Liver (tissue), 8 donors: ENCODE measurements at regions not wholly inside any gene's neighbourhood (a gene's known extent, or its start where the extent isn't known, plus 50 kb on each side); places are given as distances from the start of the nearest gene placed in this dataset.

Experiments
- DNase-seq: peaks from one replicate; pipeline ENCODE4 v3.0.0-alpha.2; 2017; ENCODE audit warnings: low spot score
- H3K27ac ChIP-seq, 2 donors: one replicate each; pipeline ENCODE4 v1.7.0; 2013; ENCODE audit warnings: inconsistent platforms in 2 of 2, low read length in 2 of 2, control low read depth in 1 of 2, low read depth in 1 of 2, mild to moderate bottlenecking in 1 of 2
- H3K27me3 ChIP-seq, 4 donors: one replicate each; pipeline versions ENCODE4 v1.6.1 to v1.7.0; 2013; ENCODE audit warnings: low read length in 3 of 4, inconsistent platforms in 1 of 4, mild to moderate bottlenecking in 1 of 4, moderate library complexity in 1 of 4; ENCODE audit not compliant: control insufficient read depth in 4 of 4, insufficient read depth in 4 of 4
- H3K36me3 ChIP-seq, 4 donors: one replicate each; pipeline versions ENCODE4 v1.6.1 to v1.7.0; 2013; ENCODE audit warnings: low read length in 3 of 4, mild to moderate bottlenecking in 3 of 4, low read depth in 1 of 4, moderate library complexity in 1 of 4; ENCODE audit not compliant: control insufficient read depth in 4 of 4, insufficient read depth in 3 of 4
- H3K4me1 ChIP-seq, 4 donors: one replicate each; pipeline versions ENCODE4 v1.6.1 to v1.7.0; 2013; ENCODE audit warnings: low read length in 3 of 4, mild to moderate bottlenecking in 3 of 4, moderate library complexity in 1 of 4; ENCODE audit not compliant: control insufficient read depth in 4 of 4, insufficient read depth in 4 of 4
- H3K4me3 ChIP-seq, 3 donors: one replicate each; pipeline versions ENCODE4 v1.6.1 to v1.7.0; 2013; ENCODE audit warnings: low read length in 3 of 3, control low read depth in 1 of 3, low read depth in 1 of 3, mild to moderate bottlenecking in 1 of 3
- H3K9ac ChIP-seq, 2 donors: one replicate each; pipeline ENCODE4 v1.7.0; 2013; ENCODE audit warnings: low read length in 2 of 2, mild to moderate bottlenecking in 2 of 2, moderate library complexity in 2 of 2, control low read depth in 1 of 2, low read depth in 1 of 2
- H3K9me3 ChIP-seq, 4 donors: one replicate each; pipeline versions ENCODE4 v1.6.1 to v1.7.0; 2013; ENCODE audit warnings: low read length in 3 of 4; ENCODE audit not compliant: control insufficient read depth in 4 of 4
- EGR1 ChIP-seq, 2 donors: IDR thresholded peaks; 2 replicates each; pipeline ENCODE4 v1.6.1; 2016 to 2018; ENCODE audit warnings: antibody characterized with exemption in 2 of 2, low read depth in 2 of 2
- FOXA1 ChIP-seq: IDR thresholded peaks from 2 replicates; pipeline ENCODE4 v1.6.1; 2016; ENCODE audit warnings: antibody characterized with exemption
- FOXA2 ChIP-seq: IDR thresholded peaks from 2 replicates; pipeline ENCODE4 v1.6.1; 2016; ENCODE audit warnings: antibody characterized with exemption
- GABPA ChIP-seq, 2 donors: IDR thresholded peaks in 1 of 2; conservative IDR thresholded peaks in 1 of 2; 2 replicates each; pipeline ENCODE4 v1.6.1; 2016; ENCODE audit warnings: antibody characterized with exemption in 2 of 2, mild to moderate bottlenecking in 1 of 2, moderate library complexity in 1 of 2
- HNF4A ChIP-seq, 2 donors: conservative IDR thresholded peaks; 2 replicates each; pipeline ENCODE4 v1.6.1; 2016; ENCODE audit warnings: antibody characterized with exemption in 2 of 2, mild to moderate bottlenecking in 2 of 2
- HNF4G ChIP-seq: IDR thresholded peaks from 2 replicates; pipeline ENCODE4 v1.6.1; 2016; ENCODE audit warnings: antibody characterized with exemption
- JUND ChIP-seq, 2 donors: IDR thresholded peaks; 2 replicates each; pipeline ENCODE4 v1.6.1; 2016; ENCODE audit warnings: antibody characterized with exemption in 2 of 2
- NR2F2 ChIP-seq: IDR thresholded peaks from 2 replicates; pipeline ENCODE4 v1.6.1; 2016; ENCODE audit warnings: antibody characterized with exemption
- RAD21 ChIP-seq, 2 donors: IDR thresholded peaks; 2 replicates each; pipeline ENCODE4 v1.6.1; 2016; ENCODE audit warnings: antibody characterized with exemption in 2 of 2, mild to moderate bottlenecking in 2 of 2
- RXRA ChIP-seq, 2 donors: IDR thresholded peaks; 2 replicates each; pipeline ENCODE4 v1.6.1; 2017 to 2018; ENCODE audit warnings: antibody characterized with exemption in 2 of 2, mild to moderate bottlenecking in 1 of 2
- SP1 ChIP-seq: IDR thresholded peaks from 2 replicates; pipeline ENCODE4 v1.6.1; 2018; ENCODE audit warnings: antibody characterized with exemption, mild to moderate bottlenecking
- TAF1 ChIP-seq: conservative IDR thresholded peaks from 2 replicates; pipeline ENCODE4 v1.6.1; 2016; ENCODE audit warnings: antibody characterized with exemption, mild to moderate bottlenecking
- YY1 ChIP-seq: IDR thresholded peaks from 2 replicates; pipeline ENCODE4 v1.6.1; 2016; ENCODE audit warnings: antibody characterized with exemption, mild to moderate bottlenecking
- WGBS: extraction: QIAGEN DNeasy Blood & Tissue Kit; methylation state at CpG from one replicate; pipeline ENCODE4 v1.1.7; 2013; 5-methylcytosine and 5-hydroxymethylcytosine counted together
- TF ChIP-seq, protein P1 (sequence below): IDR thresholded peaks from 2 replicates; pipeline ENCODE4 v1.6.1; 2016; ENCODE audit warnings: antibody characterized with exemption, mild to moderate bottlenecking
- TF ChIP-seq, protein P2 (sequence below): IDR thresholded peaks from 2 replicates; pipeline ENCODE4 v1.6.1; 2016; ENCODE audit warnings: antibody characterized with exemption
- TF ChIP-seq, protein P3 (sequence below): IDR thresholded peaks from 2 replicates; pipeline ENCODE4 v1.6.1; 2016; ENCODE audit warnings: antibody characterized with exemption
- TF ChIP-seq, protein P4 (sequence below): IDR thresholded peaks from 2 replicates; pipeline ENCODE4 v1.6.1; 2016; ENCODE audit warnings: antibody characterized with exemption
- TF ChIP-seq, protein P5 (sequence below): fragments of 150-350 bp; IDR thresholded peaks from 2 replicates; pipeline ENCODE4 v1.5.1; 2017; ENCODE audit warnings: improper control_type of control experiment, low read depth, low read length; ENCODE audit not compliant: missing input control
- donor health status: healthy.
- donor health status: healthy.
- donor health status: healthy.
- donor health status: healthy.
- donor health status: healthy.

DNA sequence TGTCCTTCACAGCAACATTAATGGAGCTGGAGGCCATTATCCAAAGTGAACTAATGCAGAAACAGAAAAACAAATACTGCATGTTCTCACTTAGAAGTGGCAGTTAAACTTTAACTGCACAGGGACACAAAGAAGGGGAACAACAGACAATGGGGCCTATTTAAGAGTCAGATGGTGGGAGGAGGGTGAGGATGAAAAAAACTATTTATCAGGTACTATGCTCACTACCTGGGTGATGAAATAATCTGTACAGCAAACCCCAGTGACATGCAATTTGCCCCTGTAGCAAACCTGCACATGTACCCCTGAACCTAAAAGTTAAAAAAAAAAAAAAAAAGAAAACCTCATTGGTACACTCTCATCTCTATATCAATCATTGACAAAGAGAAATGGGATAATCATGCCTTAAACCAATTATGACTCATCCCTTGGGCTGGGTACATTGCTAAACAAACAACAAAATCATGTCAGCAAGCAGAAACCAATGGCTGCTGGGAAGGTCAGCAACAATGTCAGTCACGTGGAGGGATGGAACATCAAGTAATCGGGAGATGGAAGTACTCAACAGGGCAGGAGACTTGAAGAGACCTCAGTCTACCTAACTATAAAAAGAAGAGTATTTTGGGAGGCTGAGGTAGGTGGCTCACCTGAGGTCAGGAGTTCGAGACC is 479.2 kb downstream of the RMST start (continued):
- no peak for TF ChIP-seq SP1
- TF ChIP-seq RXRA (IDR thresholded peaks at IDR 0.05): no peak
- no peak for TF ChIP-seq TAF1
- TF ChIP-seq JUND (IDR thresholded peaks at IDR 0.05): no peak
- no peak for TF ChIP-seq EGR1 (IDR thresholded peaks at IDR 0.05; ENCODE audit: low read depth in 2 of 2)
- TF ChIP-seq YY1: no peak

DNA sequence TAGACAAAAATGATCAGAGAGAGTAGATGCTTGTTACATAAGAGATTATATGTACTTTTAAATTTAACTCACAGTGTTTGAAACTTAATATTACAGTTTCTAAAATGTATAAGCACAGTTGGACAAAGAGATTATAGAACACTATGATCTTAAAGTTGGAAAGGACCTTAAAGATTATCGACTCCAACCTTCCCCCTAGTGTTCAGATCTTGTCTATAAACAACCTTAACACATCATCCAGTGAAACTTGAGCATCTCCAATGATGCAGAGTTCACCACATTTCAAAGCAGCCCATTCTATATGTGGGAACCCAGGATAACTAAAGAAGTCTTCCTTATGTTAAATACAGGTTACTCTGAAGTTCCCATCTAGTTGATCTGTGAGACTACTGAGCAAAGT is 480.8 kb downstream of the RMST start:
- 71% methylated on average over 1 of the region's 1 CpG for WGBS
- TF ChIP-seq, protein P1, sequence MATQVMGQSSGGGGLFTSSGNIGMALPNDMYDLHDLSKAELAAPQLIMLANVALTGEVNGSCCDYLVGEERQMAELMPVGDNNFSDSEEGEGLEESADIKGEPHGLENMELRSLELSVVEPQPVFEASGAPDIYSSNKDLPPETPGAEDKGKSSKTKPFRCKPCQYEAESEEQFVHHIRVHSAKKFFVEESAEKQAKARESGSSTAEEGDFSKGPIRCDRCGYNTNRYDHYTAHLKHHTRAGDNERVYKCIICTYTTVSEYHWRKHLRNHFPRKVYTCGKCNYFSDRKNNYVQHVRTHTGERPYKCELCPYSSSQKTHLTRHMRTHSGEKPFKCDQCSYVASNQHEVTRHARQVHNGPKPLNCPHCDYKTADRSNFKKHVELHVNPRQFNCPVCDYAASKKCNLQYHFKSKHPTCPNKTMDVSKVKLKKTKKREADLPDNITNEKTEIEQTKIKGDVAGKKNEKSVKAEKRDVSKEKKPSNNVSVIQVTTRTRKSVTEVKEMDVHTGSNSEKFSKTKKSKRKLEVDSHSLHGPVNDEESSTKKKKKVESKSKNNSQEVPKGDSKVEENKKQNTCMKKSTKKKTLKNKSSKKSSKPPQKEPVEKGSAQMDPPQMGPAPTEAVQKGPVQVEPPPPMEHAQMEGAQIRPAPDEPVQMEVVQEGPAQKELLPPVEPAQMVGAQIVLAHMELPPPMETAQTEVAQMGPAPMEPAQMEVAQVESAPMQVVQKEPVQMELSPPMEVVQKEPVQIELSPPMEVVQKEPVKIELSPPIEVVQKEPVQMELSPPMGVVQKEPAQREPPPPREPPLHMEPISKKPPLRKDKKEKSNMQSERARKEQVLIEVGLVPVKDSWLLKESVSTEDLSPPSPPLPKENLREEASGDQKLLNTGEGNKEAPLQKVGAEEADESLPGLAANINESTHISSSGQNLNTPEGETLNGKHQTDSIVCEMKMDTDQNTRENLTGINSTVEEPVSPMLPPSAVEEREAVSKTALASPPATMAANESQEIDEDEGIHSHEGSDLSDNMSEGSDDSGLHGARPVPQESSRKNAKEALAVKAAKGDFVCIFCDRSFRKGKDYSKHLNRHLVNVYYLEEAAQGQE: no peak
- no peak for TF ChIP-seq YY1
- no peak for TF ChIP-seq GABPA (IDR thresholded peaks at IDR 0.05 in 1 of 2, conservative IDR thresholded peaks at IDR 0.05 in 1 of 2)
- TF ChIP-seq, protein P2, sequence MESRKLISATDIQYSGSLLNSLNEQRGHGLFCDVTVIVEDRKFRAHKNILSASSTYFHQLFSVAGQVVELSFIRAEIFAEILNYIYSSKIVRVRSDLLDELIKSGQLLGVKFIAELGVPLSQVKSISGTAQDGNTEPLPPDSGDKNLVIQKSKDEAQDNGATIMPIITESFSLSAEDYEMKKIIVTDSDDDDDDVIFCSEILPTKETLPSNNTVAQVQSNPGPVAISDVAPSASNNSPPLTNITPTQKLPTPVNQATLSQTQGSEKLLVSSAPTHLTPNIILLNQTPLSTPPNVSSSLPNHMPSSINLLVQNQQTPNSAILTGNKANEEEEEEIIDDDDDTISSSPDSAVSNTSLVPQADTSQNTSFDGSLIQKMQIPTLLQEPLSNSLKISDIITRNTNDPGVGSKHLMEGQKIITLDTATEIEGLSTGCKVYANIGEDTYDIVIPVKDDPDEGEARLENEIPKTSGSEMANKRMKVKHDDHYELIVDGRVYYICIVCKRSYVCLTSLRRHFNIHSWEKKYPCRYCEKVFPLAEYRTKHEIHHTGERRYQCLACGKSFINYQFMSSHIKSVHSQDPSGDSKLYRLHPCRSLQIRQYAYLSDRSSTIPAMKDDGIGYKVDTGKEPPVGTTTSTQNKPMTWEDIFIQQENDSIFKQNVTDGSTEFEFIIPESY: no peak
- no peak for TF ChIP-seq TAF1
- TF ChIP-seq NR2F2: no peak
- TF ChIP-seq SP1: no peak
- no peak for TF ChIP-seq HNF4A (conservative IDR thresholded peaks at IDR 0.05)
- TF ChIP-seq FOXA2: no peak
- TF ChIP-seq, protein P3, sequence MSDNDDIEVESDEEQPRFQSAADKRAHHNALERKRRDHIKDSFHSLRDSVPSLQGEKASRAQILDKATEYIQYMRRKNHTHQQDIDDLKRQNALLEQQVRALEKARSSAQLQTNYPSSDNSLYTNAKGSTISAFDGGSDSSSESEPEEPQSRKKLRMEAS: no peak
- TF ChIP-seq HNF4G: no peak
- no peak for TF ChIP-seq RAD21 (IDR thresholded peaks at IDR 0.05)
- no peak for TF ChIP-seq JUND (IDR thresholded peaks at IDR 0.05)
- TF ChIP-seq FOXA1: no peak
- TF ChIP-seq, protein P4, sequence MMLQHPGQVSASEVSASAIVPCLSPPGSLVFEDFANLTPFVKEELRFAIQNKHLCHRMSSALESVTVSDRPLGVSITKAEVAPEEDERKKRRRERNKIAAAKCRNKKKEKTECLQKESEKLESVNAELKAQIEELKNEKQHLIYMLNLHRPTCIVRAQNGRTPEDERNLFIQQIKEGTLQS: no peak
- TF ChIP-seq, protein P5, sequence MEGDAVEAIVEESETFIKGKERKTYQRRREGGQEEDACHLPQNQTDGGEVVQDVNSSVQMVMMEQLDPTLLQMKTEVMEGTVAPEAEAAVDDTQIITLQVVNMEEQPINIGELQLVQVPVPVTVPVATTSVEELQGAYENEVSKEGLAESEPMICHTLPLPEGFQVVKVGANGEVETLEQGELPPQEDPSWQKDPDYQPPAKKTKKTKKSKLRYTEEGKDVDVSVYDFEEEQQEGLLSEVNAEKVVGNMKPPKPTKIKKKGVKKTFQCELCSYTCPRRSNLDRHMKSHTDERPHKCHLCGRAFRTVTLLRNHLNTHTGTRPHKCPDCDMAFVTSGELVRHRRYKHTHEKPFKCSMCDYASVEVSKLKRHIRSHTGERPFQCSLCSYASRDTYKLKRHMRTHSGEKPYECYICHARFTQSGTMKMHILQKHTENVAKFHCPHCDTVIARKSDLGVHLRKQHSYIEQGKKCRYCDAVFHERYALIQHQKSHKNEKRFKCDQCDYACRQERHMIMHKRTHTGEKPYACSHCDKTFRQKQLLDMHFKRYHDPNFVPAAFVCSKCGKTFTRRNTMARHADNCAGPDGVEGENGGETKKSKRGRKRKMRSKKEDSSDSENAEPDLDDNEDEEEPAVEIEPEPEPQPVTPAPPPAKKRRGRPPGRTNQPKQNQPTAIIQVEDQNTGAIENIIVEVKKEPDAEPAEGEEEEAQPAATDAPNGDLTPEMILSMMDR: no peak
- no peak for TF ChIP-seq EGR1 (IDR thresholded peaks at IDR 0.05; ENCODE audit: low read depth in 2 of 2)
- TF ChIP-seq RXRA (IDR thresholded peaks at IDR 0.05): no peak
- H3K9ac ChIP-seq: no peak overlapping the region
- H3K27me3 ChIP-seq: peaks cover 0 to 2% (median 0%) of the 10 kb centered on the region in 4 donors
- H3K9me3 ChIP-seq: peaks cover 0 to 3% (median 1%) of the 10 kb centered on the region in 4 donors
- no peaks in the 10 kb centered on the region for H3K4me1 ChIP-seq
- no peaks in the 10 kb centered on the region for H3K36me3 ChIP-seq
- H3K4me3 ChIP-seq: no peak overlapping the region
- H3K27ac ChIP-seq: no peak overlapping the region
- DNase-seq: no peak
